ENCODE measurements at regions not wholly inside any gene's neighbourhood (a gene's known extent, or its start where the extent isn't known, plus 50 kb on each side); places are given as distances from the start of the nearest gene placed in this dataset.

DNA sequence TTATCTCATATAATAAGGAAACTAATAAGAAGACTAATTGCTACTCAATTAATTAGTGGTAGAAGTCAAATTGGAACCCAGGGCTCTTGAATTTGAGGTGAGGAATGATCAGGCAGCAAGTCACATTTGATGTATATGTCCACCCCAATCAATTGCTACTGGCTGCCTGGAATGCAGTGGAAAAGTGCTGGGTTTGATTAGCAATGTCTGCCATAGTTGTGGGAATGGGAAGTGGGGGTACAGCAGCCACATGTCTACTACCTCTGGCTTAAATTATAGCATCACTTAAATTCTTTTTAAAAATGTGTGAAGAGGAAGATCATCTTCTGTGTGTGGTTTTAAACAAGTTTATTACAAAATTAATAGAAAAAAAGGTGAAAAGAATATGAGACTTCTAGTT is 50.8 kb upstream of the NAV2 start:
- H3K27me3 ChIP-seq (ENCODE audit: control insufficient read depth in 2 of 2, insufficient read depth in 2 of 2, low read length in 2 of 2), result no peaks in the 10 kb centered on the region
- no peaks in the 10 kb centered on the region for H3K9me3 ChIP-seq (ENCODE audit: control insufficient read depth in 2 of 2, low read length in 2 of 2)
- H3K4me3 ChIP-seq (ENCODE audit: low read length in 2 of 2), result no peak overlapping the region
- H3K4me1 ChIP-seq (ENCODE audit: control insufficient read depth in 2 of 2, insufficient read depth in 2 of 2, low read length in 2 of 2), result no peaks in the 10 kb centered on the region
- no peak overlapping the region for H3K27ac ChIP-seq (ENCODE audit: low read depth in 2 of 2, low read length in 2 of 2)
- H3K9ac ChIP-seq (ENCODE audit: low read depth in 1 of 2, low read length in 2 of 2), result no peak overlapping the region
- no peaks in the 10 kb centered on the region for H3K36me3 ChIP-seq (ENCODE audit: control insufficient read depth in 2 of 2, insufficient read depth in 2 of 2, low read length in 2 of 2)

DNA sequence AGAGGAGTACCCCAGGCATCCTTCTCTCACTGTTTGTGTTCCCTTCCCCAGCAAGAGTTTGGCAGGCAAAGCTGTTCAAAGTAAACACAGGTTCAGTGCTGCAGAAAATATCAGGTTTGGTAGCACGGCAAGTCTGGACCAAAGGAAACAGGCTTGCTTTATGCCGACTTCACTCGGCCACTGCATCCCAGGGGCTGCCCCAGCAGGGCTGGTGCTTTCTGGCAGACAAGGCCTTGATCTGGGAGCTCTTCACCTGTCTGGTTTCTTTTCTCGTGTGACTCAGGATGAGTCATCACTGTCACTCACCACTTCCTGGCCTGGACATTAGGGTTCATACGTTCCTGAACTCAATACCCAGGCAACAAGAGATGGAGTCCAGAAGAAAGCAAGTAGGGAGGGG is 52.6 kb upstream of the NAV2 start:
- no peaks in the 10 kb centered on the region for H3K27me3 ChIP-seq (ENCODE audit: control insufficient read depth in 2 of 2, insufficient read depth in 2 of 2, low read length in 2 of 2)
- no peak overlapping the region for H3K27ac ChIP-seq (ENCODE audit: low read depth in 2 of 2, low read length in 2 of 2)
- H3K36me3 ChIP-seq (ENCODE audit: control insufficient read depth in 2 of 2, insufficient read depth in 2 of 2, low read length in 2 of 2), result no peaks in the 10 kb centered on the region
- H3K9me3 ChIP-seq (ENCODE audit: control insufficient read depth in 2 of 2, low read length in 2 of 2), result no peaks in the 10 kb centered on the region
- no peak overlapping the region for H3K4me3 ChIP-seq (ENCODE audit: low read length in 2 of 2)
- no peaks in the 10 kb centered on the region for H3K4me1 ChIP-seq (ENCODE audit: control insufficient read depth in 2 of 2, insufficient read depth in 2 of 2, low read length in 2 of 2)
- H3K9ac ChIP-seq (ENCODE audit: low read depth in 1 of 2, low read length in 2 of 2), result no peak overlapping the region

DNA sequence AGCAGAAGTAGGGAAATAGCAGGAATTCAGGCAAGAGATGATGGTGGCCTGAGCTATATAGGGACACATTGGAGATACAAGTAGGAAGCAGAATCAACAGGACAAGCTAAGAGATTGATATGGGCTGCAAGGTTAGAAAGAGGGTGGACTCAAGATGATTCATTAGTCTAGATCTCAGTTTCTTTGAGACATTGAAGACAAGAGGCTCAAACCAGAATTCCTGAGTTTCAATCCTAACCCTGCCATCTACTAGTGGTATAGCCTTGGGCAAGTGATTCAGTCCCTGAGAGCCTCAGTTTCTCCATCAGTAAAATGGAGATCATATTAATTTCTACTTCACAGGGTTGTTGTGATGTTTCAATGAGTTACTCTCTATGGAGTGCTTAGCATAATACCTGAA is 53.1 kb upstream of the NAV2 start:
- Histone ChIP-seq H3K27ac (ENCODE audit: low read depth in 2 of 2, low read length in 2 of 2) (no peak overlapping the region), H3K36me3 (ENCODE audit: control insufficient read depth in 2 of 2, insufficient read depth in 2 of 2, low read length in 2 of 2) (no peaks in the 10 kb centered on the region), H3K4me3 (ENCODE audit: low read length in 2 of 2) (no peak overlapping the region), H3K27me3 (ENCODE audit: control insufficient read depth in 2 of 2, insufficient read depth in 2 of 2, low read length in 2 of 2) (no peaks in the 10 kb centered on the region), H3K9me3 (ENCODE audit: control insufficient read depth in 2 of 2, low read length in 2 of 2) (no peaks in the 10 kb centered on the region), H3K4me1 (ENCODE audit: control insufficient read depth in 2 of 2, insufficient read depth in 2 of 2, low read length in 2 of 2) (no peaks in the 10 kb centered on the region), H3K9ac (ENCODE audit: low read depth in 1 of 2, low read length in 2 of 2) (no peak overlapping the region)

DNA sequence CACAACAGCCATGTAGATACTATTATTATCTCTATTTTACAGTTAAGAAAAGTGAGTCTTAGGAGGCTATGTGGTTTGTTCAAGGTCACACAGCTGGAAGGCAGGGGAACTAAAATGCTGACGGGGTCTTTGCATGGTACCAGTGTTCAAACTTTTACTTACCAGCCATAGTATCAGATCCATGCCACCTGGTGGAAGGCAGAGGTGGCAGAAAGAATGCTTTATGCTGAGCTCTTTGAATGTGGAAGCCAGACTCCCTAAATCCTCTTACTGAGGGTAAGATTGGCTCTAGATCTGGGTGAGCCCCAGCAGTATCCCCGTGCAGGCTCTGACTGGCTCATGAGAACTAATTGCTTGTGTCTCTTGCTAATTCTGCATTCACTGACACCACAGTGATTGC is 54.3 kb upstream of the NAV2 start:
- Histone ChIP-seq H3K27ac (ENCODE audit: low read depth in 2 of 2, low read length in 2 of 2) (no peak overlapping the region), H3K36me3 (ENCODE audit: control insufficient read depth in 2 of 2, insufficient read depth in 2 of 2, low read length in 2 of 2) (no peaks in the 10 kb centered on the region), H3K9ac (ENCODE audit: low read depth in 1 of 2, low read length in 2 of 2) (no peak overlapping the region), H3K4me3 (ENCODE audit: low read length in 2 of 2) (no peak overlapping the region), H3K9me3 (ENCODE audit: control insufficient read depth in 2 of 2, low read length in 2 of 2) (no peaks in the 10 kb centered on the region), H3K4me1 (ENCODE audit: control insufficient read depth in 2 of 2, insufficient read depth in 2 of 2, low read length in 2 of 2) (no peaks in the 10 kb centered on the region), H3K27me3 (ENCODE audit: control insufficient read depth in 2 of 2, insufficient read depth in 2 of 2, low read length in 2 of 2) (no peaks in the 10 kb centered on the region)

DNA sequence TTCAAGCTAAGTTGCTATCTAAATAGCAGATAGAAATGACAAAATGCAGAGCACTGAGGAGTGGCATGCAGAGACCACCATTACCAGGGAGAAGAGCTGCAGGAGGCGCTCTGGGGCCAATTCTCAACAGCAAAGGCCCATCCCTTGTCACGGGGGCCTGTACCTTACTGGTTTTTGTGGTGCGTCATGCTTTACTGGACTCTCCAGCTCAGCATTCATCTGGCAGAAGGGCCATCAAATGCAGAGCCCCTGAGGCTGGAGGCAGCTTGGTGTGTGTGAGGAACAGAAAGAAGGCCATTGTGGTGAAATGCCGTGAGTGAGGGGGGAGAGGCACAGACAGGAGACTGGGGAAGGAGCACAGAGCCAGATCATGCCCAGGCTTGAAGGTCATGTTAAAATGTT is 56.5 kb upstream of the NAV2 start:
- H3K36me3 ChIP-seq (ENCODE audit: control insufficient read depth in 2 of 2, insufficient read depth in 2 of 2, low read length in 2 of 2), result no peaks in the 10 kb centered on the region
- H3K27ac ChIP-seq (ENCODE audit: low read depth in 2 of 2, low read length in 2 of 2), result no peak overlapping the region
- no peaks in the 10 kb centered on the region for H3K9me3 ChIP-seq (ENCODE audit: control insufficient read depth in 2 of 2, low read length in 2 of 2)
- H3K4me3 ChIP-seq (ENCODE audit: low read length in 2 of 2), result no peak overlapping the region
- no peaks in the 10 kb centered on the region for H3K4me1 ChIP-seq (ENCODE audit: control insufficient read depth in 2 of 2, insufficient read depth in 2 of 2, low read length in 2 of 2)
- H3K27me3 ChIP-seq (ENCODE audit: control insufficient read depth in 2 of 2, insufficient read depth in 2 of 2, low read length in 2 of 2), result no peaks in the 10 kb centered on the region
- H3K9ac ChIP-seq (ENCODE audit: low read depth in 1 of 2, low read length in 2 of 2), result no peak overlapping the region

DNA sequence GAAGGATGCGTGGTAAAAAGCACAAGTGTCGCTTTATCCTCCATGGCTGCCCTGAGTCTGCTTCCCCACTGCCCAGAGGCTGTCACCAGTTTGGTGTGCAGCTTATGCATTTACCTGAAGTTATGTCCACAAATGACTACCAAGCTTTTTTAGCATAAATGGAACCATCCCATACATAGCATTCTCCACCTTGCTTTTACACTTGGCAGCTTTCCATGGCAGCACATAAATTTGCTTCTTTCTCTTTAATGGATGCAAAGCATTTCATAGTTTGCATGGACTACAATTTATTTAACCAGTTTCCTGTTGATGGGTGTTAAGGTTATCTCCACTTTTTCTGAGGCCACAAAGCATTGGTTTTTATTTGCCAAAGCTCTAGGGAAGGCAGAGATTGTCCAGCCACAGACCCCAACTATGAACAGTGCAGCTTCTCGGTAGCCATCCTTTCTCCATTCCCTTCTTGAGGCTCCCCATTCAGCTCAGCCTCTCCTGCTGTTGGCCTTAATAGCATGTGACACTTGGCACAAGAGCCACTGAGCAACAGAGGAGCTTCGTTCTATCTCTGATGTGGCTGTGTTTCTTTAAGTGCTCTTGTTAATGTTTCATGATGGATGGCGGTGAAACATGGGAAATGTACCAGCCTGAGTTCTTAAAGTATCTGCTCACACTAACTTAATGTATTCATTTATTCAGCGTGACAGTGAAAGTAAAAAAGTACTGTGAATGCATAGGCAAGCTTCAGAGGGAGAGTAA is 59.8 kb upstream of the NAV2 start:
- no peak overlapping the region for H3K27ac ChIP-seq (ENCODE audit: low read depth in 2 of 2, low read length in 2 of 2)

DNA sequence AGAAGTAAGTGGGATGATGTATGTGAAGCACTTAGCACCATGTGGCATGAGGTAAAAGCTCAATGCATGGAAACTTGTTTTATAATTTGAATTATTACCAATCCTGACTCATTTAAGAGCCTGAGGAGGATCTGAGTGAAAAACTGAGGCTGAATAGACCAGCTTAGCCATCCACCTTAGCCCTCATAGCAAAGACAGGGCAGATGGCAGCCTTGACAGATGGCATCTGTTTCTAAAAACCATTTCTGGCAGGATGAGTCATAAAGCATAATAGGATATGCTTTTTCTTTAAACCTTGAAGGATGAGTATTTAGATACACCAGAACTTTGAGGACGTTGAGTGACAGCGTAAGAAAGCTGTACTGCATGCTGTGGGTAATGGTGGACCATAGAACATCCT is 61.0 kb upstream of the NAV2 start:
- H3K4me3 ChIP-seq (ENCODE audit: low read length in 2 of 2), result no peak overlapping the region
- H3K4me1 ChIP-seq (ENCODE audit: control insufficient read depth in 2 of 2, insufficient read depth in 2 of 2, low read length in 2 of 2), result no peaks in the 10 kb centered on the region
- H3K9ac ChIP-seq (ENCODE audit: low read depth in 1 of 2, low read length in 2 of 2), result no peak overlapping the region
- no peaks in the 10 kb centered on the region for H3K27me3 ChIP-seq (ENCODE audit: control insufficient read depth in 2 of 2, insufficient read depth in 2 of 2, low read length in 2 of 2)
- H3K36me3 ChIP-seq (ENCODE audit: control insufficient read depth in 2 of 2, insufficient read depth in 2 of 2, low read length in 2 of 2), result no peaks in the 10 kb centered on the region
- H3K9me3 ChIP-seq (ENCODE audit: control insufficient read depth in 2 of 2, low read length in 2 of 2), result no peaks in the 10 kb centered on the region
- no peak overlapping the region for H3K27ac ChIP-seq (ENCODE audit: low read depth in 2 of 2, low read length in 2 of 2)

More for the DNA sequence above, 59.8 kb upstream of the NAV2 start:
- Histone ChIP-seq H3K9me3 (ENCODE audit: control insufficient read depth in 2 of 2, low read length in 2 of 2) (no peaks in the 10 kb centered on the region), H3K4me1 (ENCODE audit: control insufficient read depth in 2 of 2, insufficient read depth in 2 of 2, low read length in 2 of 2) (no peaks in the 10 kb centered on the region), H3K27me3 (ENCODE audit: control insufficient read depth in 2 of 2, insufficient read depth in 2 of 2, low read length in 2 of 2) (no peaks in the 10 kb centered on the region), H3K9ac (ENCODE audit: low read depth in 1 of 2, low read length in 2 of 2) (no peak overlapping the region), H3K4me3 (ENCODE audit: low read length in 2 of 2) (no peak overlapping the region), H3K36me3 (ENCODE audit: control insufficient read depth in 2 of 2, insufficient read depth in 2 of 2, low read length in 2 of 2) (no peaks in the 10 kb centered on the region)

DNA sequence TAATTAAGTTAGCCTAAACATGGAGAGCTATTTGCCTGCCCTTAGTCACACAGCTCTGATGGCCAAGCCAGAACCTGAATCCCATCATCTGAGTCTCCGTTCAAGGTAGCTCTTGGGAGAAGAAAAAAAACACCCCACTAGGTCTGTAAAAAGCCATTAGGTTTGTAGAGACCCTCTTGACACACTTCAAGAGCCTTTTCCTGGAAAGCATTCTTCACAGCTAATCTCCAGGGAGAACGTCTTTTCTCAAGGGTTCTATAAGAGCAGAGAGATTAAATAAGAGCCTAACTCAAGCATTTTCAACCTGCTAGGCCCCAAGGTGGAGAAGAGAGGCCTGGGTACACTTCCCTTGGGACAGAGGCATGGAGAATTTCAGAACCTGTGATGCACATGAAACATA is 61.6 kb upstream of the NAV2 start:
- Histone ChIP-seq H3K9me3 (ENCODE audit: control insufficient read depth in 2 of 2, low read length in 2 of 2) (no peaks in the 10 kb centered on the region), H3K27me3 (ENCODE audit: control insufficient read depth in 2 of 2, insufficient read depth in 2 of 2, low read length in 2 of 2) (no peaks in the 10 kb centered on the region), H3K4me1 (ENCODE audit: control insufficient read depth in 2 of 2, insufficient read depth in 2 of 2, low read length in 2 of 2) (no peaks in the 10 kb centered on the region), H3K27ac (ENCODE audit: low read depth in 2 of 2, low read length in 2 of 2) (no peak overlapping the region), H3K9ac (ENCODE audit: low read depth in 1 of 2, low read length in 2 of 2) (no peak overlapping the region), H3K36me3 (ENCODE audit: control insufficient read depth in 2 of 2, insufficient read depth in 2 of 2, low read length in 2 of 2) (no peaks in the 10 kb centered on the region), H3K4me3 (ENCODE audit: low read length in 2 of 2) (no peak overlapping the region)

DNA sequence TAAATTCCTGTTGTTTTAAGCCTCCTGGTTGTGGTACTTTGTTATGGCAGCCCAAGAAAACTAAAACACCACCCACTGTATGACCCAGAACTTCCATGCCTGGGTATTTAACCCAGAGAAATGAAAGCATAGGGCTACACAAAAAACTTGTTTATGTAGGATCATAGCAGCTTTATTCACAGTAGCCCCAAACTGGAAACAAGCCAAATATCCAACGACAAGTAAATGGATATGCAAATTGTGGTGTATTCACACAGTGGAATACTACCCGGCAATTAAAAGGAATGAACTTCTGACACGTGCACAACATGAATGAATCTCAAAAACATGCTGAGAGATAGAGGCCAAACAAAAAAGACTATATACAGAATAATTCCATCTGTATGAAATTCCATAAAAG is 62.2 kb upstream of the NAV2 start:
- no peak overlapping the region for H3K9ac ChIP-seq (ENCODE audit: low read depth in 1 of 2, low read length in 2 of 2)
- H3K4me3 ChIP-seq (ENCODE audit: low read length in 2 of 2), result no peak overlapping the region
- no peak overlapping the region for H3K27ac ChIP-seq (ENCODE audit: low read depth in 2 of 2, low read length in 2 of 2)
- H3K36me3 ChIP-seq (ENCODE audit: control insufficient read depth in 2 of 2, insufficient read depth in 2 of 2, low read length in 2 of 2), result no peaks in the 10 kb centered on the region
- H3K4me1 ChIP-seq (ENCODE audit: control insufficient read depth in 2 of 2, insufficient read depth in 2 of 2, low read length in 2 of 2), result no peaks in the 10 kb centered on the region
- no peaks in the 10 kb centered on the region for H3K9me3 ChIP-seq (ENCODE audit: control insufficient read depth in 2 of 2, low read length in 2 of 2)
- H3K27me3 ChIP-seq (ENCODE audit: control insufficient read depth in 2 of 2, insufficient read depth in 2 of 2, low read length in 2 of 2), result no peaks in the 10 kb centered on the region

DNA sequence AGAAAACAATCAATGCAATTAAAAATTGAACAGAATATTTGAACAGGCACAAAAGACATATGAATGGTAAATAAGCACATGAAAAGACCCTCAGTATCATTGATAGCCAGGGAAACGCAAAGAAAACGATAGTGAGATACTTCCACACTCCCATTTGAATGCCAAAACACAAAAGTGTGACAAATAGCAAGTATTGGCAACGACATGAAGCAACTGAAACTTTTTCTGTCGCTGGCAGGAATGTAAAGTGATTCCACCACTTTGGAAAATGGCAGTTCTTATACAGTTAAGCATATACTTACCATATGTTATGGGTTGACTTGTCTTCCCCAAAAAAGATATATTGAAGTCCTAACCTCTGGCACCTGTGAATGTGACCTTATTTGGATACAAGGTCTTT is 62.9 kb upstream of the NAV2 start:
- Histone ChIP-seq H3K4me1 (ENCODE audit: control insufficient read depth in 2 of 2, insufficient read depth in 2 of 2, low read length in 2 of 2) (no peaks in the 10 kb centered on the region), H3K27me3 (ENCODE audit: control insufficient read depth in 2 of 2, insufficient read depth in 2 of 2, low read length in 2 of 2) (no peaks in the 10 kb centered on the region), H3K36me3 (ENCODE audit: control insufficient read depth in 2 of 2, insufficient read depth in 2 of 2, low read length in 2 of 2) (no peaks in the 10 kb centered on the region), H3K9ac (ENCODE audit: low read depth in 1 of 2, low read length in 2 of 2) (no peak overlapping the region), H3K4me3 (ENCODE audit: low read length in 2 of 2) (no peak overlapping the region), H3K9me3 (ENCODE audit: control insufficient read depth in 2 of 2, low read length in 2 of 2) (no peaks in the 10 kb centered on the region), H3K27ac (ENCODE audit: low read depth in 2 of 2, low read length in 2 of 2) (no peak overlapping the region)

DNA sequence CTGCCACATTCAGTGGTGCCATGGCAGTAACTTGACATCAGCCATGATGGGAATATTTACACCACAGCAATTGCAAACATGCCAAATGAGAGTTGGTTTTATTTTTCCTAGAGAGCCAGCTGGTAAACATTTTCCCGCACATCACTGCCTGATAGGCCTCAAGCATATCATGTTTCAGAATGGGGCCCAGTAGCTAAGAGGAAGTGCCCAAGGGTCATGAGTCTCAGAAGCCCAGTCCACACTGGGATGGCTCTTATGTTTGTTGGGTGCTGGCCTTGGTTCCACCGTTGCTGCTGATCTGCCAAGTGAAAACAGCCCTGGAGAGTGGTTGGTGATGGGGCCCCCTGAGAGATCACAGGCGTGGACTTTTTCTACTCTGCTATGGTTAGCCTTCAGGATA is 64.3 kb upstream of the NAV2 start:
- no peaks in the 10 kb centered on the region for H3K9me3 ChIP-seq (ENCODE audit: control insufficient read depth in 2 of 2, low read length in 2 of 2)

More for the DNA sequence above, 64.3 kb upstream of the NAV2 start:
- H3K27ac ChIP-seq (ENCODE audit: low read depth in 2 of 2, low read length in 2 of 2), result no peak overlapping the region
- no peaks in the 10 kb centered on the region for H3K27me3 ChIP-seq (ENCODE audit: control insufficient read depth in 2 of 2, insufficient read depth in 2 of 2, low read length in 2 of 2)
- H3K4me3 ChIP-seq (ENCODE audit: low read length in 2 of 2), result no peak overlapping the region
- no peaks in the 10 kb centered on the region for H3K36me3 ChIP-seq (ENCODE audit: control insufficient read depth in 2 of 2, insufficient read depth in 2 of 2, low read length in 2 of 2)
- no peaks in the 10 kb centered on the region for H3K4me1 ChIP-seq (ENCODE audit: control insufficient read depth in 2 of 2, insufficient read depth in 2 of 2, low read length in 2 of 2)
- H3K9ac ChIP-seq (ENCODE audit: low read depth in 1 of 2, low read length in 2 of 2), result no peak overlapping the region
